Epithelial cell of esophagus (primary cell): ENCODE measurements at regions not wholly inside any gene's neighbourhood (a gene's known extent, or its start where the extent isn't known, plus 50 kb on each side); places are given as distances from the start of the nearest gene placed in this dataset.

Experiments
- DNase-seq: peaks from one replicate; pipeline ENCODE4 v3.0.0; 2010; ENCODE audit warnings: low read depth
- H3K4me3 ChIP-seq: 2 replicates; pipeline ENCODE4 v1.5.1; 2011; ENCODE audit warnings: mild to moderate bottlenecking, low read length, control low read depth
- TF ChIP-seq, protein P1 (sequence below): IDR thresholded peaks from 2 replicates; pipeline ENCODE4 v1.5.1; 2011; ENCODE audit warnings: low read depth, mild to moderate bottlenecking, low read length, control low read depth, inconsistent platforms; ENCODE audit not compliant: insufficient read depth; ENCODE audit errors: missing control alignments

DNA sequence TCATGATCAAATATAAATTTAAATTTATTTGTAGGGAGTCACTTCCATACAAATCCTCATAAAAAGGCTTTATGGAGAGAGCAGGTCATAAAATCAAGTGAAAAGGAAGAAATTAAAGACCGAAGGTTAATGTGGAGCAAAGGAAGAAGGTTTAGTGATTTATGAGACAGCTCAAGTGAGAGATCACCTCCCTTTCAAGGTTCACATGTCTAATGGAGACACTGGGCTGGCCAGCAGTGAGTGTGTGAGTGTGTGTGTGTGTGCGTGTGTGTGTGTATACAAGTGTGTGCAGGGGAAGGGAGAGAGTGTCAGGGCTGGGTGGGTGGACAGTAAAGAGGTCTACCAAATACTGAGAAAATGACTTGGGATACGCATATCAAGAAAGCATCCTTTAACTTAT, 251.2 kb downstream of the FAT3 start:
- no peak for DNase-seq
- TF ChIP-seq, protein P1, sequence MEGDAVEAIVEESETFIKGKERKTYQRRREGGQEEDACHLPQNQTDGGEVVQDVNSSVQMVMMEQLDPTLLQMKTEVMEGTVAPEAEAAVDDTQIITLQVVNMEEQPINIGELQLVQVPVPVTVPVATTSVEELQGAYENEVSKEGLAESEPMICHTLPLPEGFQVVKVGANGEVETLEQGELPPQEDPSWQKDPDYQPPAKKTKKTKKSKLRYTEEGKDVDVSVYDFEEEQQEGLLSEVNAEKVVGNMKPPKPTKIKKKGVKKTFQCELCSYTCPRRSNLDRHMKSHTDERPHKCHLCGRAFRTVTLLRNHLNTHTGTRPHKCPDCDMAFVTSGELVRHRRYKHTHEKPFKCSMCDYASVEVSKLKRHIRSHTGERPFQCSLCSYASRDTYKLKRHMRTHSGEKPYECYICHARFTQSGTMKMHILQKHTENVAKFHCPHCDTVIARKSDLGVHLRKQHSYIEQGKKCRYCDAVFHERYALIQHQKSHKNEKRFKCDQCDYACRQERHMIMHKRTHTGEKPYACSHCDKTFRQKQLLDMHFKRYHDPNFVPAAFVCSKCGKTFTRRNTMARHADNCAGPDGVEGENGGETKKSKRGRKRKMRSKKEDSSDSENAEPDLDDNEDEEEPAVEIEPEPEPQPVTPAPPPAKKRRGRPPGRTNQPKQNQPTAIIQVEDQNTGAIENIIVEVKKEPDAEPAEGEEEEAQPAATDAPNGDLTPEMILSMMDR, result no peak
- no peak overlapping the region for H3K4me3 ChIP-seq

DNA sequence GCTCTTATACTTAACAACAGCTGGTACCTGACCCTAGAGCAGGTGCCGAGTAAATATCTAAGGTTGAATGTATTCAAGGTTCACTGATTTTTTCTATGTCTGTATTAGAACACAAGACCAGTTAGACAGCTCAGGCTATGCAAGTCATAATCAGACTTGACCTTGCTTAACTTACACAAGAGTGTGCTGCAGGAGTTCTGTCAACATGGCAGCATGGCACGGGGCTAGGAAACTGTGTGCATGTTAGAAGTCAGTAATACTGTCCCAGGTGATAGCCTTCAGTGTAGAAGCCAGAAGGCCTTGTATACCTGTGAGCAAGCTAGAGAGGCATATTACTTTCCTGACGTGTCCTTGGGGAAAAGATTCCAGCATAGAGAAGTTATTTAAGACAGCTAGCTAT, 253.1 kb downstream of the FAT3 start:
- no peak overlapping the region for H3K4me3 ChIP-seq
- TF ChIP-seq, protein P1, result no peak
- no peak for DNase-seq

DNA sequence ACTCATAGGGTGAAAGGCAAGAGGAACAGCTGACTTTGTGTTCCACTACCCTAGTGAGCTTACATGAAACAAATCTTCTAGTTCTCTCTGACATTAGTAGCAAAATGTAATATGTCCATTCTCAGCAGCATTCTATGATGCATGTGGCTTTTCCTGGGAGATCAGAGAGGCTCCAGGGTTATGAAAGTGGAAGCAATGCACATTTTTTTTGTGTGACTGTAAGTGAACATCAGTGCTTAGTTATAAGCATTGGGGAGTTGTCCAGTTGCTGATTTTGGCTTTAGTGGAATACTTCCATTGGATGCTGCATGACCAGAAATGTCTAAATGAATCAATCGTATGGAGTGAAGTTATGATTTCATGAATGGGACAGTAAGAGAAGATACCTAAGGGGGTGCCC, 255.9 kb downstream of the FAT3 start:
- H3K4me3 ChIP-seq, result no peak overlapping the region
- peak; percentile 14 for DNase-seq
- TF ChIP-seq, protein P1, result no peak

DNA sequence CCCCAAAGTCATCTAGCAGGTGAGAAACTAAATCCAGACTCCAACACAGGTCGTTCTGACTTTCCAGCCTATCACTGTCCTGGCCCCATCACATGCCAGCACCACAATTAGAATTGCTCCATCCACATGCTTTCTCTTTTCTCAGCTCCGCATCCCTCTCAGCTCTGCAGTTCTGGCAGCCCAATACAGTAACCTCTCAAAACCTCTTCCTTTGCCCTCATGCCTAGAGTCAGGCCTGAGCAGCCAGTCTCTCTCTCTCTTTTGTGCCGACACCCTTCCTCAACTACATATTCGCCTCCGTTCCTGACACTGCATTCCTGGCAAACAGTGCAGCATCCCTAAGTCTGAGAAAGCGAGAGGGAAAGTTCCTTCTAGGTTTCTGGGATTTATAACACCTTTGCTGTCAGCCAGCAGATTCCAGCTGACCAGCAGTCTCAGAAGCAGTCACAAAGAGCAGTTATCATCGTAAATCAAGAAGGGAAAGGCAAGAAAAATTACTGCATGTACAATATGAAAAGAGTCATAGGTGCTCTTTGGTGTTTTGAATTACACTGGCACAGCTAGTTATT, 258.0 kb downstream of the FAT3 start:
- no peak overlapping the region for H3K4me3 ChIP-seq
- TF ChIP-seq, protein P1, result no peak
- no peak for DNase-seq

DNA sequence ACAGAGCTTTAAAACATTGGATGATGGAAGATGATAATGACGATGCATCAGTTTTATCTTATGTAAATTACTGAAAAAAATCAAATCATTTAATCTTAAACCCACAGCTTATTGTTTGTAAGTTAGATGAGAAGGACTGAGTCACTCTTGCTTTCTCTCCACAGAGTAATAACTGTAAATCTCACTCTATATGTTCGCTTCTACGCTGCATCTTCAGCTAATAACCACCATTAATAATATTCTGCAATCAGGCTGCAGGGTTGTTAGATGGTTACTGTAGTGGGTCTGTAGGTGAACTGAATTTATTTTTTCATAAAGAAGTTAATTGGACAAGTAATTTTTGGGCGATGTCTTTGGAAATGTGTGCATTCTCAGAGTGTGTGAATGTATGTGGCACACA, 260.0 kb downstream of the FAT3 start:
- no peak for DNase-seq
- no peak overlapping the region for H3K4me3 ChIP-seq
- TF ChIP-seq, protein P1, result no peak

DNA sequence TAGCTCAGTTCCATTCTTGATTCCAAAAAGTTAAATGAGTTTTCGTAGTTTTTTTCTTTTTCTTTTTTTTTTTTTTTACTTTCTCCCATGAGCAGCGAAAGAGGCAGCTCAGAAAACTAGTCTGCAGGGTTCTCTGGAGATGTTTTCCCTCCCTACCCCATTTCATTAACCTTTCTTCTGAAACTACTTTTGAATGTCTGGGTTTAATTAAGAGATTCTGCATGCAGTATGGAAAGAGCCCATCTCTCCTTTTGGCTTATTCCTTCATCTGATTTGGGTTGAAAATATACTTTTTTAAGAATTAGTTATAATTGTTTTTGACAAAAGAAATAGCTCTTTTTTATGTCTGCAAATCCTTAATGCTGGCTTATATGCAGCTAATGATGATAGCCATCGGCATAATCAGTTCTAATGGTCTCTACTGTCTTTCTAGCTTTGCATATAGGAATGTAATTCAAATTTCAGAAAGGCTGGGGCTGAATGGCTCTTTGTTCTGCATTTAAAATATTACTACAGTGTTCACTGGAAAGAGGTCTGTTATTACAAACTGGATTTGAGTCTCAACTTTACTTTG, 265.3 kb downstream of the FAT3 start:
- DNase-seq, result no peak
- H3K4me3 ChIP-seq, result no peak overlapping the region
- TF ChIP-seq, protein P1, result no peak

DNA sequence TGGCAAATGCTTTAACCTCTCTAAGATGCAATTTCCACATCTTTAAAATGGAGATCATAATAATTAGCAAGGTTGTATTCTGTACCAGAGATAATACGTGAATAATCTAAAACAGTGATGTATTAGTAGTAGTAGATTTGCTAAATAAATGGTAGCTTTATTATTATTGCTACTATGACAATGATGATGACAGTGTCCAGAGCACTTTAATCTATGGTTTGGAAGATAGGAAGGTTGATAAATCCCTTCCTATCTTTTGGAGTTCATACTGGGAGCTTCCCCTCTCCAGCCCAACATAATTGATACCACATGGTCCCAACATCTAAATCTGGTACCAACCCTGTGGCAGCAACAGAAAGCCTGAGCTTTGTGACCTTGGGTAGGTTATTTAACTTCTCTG, 267.8 kb downstream of the FAT3 start:
- TF ChIP-seq, protein P1, result no peak
- no peak for DNase-seq
- no peak overlapping the region for H3K4me3 ChIP-seq
